KMS-11 (cell line): ENCODE measurements at regions not wholly inside any gene's neighbourhood (a gene's known extent, or its start where the extent isn't known, plus 50 kb on each side); places are given as distances from the start of the nearest gene placed in this dataset.

Source experiments
- H2AFZ ChIP-seq: fragments of 200-600 bp; sonication (generic); 2 replicates; pipeline ENCODE4 v1.6.1; 2016; ENCODE audit warnings: antibody characterized with exemption, mixed run types, low read depth
- H3K27ac ChIP-seq: fragments of 200-600 bp; sonication (generic); 2 replicates; pipeline ENCODE4 v1.6.1; 2016; ENCODE audit warnings: mild to moderate bottlenecking, mixed run types
- H3K27me3 ChIP-seq: fragments of 200-600 bp; sonication (generic); 2 replicates; pipeline ENCODE4 v1.6.1; 2017; ENCODE audit warnings: mild to moderate bottlenecking, low read depth, mixed run types, moderate library complexity; ENCODE audit not compliant: insufficient read depth
- H3K36me3 ChIP-seq: fragments of 200-600 bp; sonication (generic); 2 replicates; pipeline ENCODE4 v1.6.1; 2017; ENCODE audit warnings: mild to moderate bottlenecking, mixed run types; ENCODE audit not compliant: insufficient read depth
- H3K4me1 ChIP-seq: fragments of 200-600 bp; sonication (generic); 2 replicates; pipeline ENCODE4 v1.6.1; 2016; ENCODE audit warnings: mild to moderate bottlenecking, low read depth, mixed run types; ENCODE audit not compliant: poor library complexity, severe bottlenecking
- H3K4me2 ChIP-seq: fragments of 200-600 bp; sonication (generic); 2 replicates; pipeline ENCODE4 v1.7.0; 2016; ENCODE audit warnings: mild to moderate bottlenecking, mixed run types
- H3K4me3 ChIP-seq: fragments of 200-600 bp; sonication (generic); IDR thresholded peaks from 2 replicates; pipeline ENCODE4 v1.6.1; 2017; ENCODE audit warnings: low read depth, low read length, mixed read lengths; ENCODE audit not compliant: insufficient read depth
- H3K79me2 ChIP-seq: fragments of 200-600 bp; sonication (generic); 2 replicates; pipeline ENCODE4 v1.6.1; 2016; ENCODE audit warnings: low read depth, mixed run types; ENCODE audit not compliant: insufficient read depth
- H3K9ac ChIP-seq: fragments of 200-600 bp; sonication (generic); 2 replicates; pipeline ENCODE4 v1.6.1; 2016; ENCODE audit warnings: mild to moderate bottlenecking, mixed run types
- H4K20me1 ChIP-seq: fragments of 200-600 bp; sonication (generic); 2 replicates; pipeline ENCODE4 v1.6.1; 2016; ENCODE audit warnings: mild to moderate bottlenecking, mixed run types; ENCODE audit not compliant: insufficient read depth
- CTCF ChIP-seq: fragments of 200-600 bp; sonication (generic); conservative IDR thresholded peaks from 2 replicates; pipeline ENCODE4 v1.6.1; 2017; ENCODE audit warnings: low read depth, mild to moderate bottlenecking, antibody characterized with exemption, low read length, moderate library complexity, mixed read lengths

- no peaks in the 10 kb centered on the region for H3K27me3 ChIP-seq
- H3K4me2 ChIP-seq: no peak overlapping the region
- H3K4me3 ChIP-seq: no peak overlapping the region
- TF ChIP-seq CTCF: no peak
- H3K36me3 ChIP-seq: no peaks in the 10 kb centered on the region
- no peaks in the 10 kb centered on the region for H3K4me1 ChIP-seq
- H4K20me1 ChIP-seq: no peaks in the 10 kb centered on the region
- no peak overlapping the region for H3K27ac ChIP-seq
- H2AFZ ChIP-seq: no peak overlapping the region
- no peak overlapping the region for H3K9ac ChIP-seq
- no peaks in the 10 kb centered on the region for H3K79me2 ChIP-seq
Observed at GRCh38 chr14:37663498-37663897, 68.1 kb downstream of the TTC6 start.

GRCh38 chr14:37665479-37665878, 70.0 kb downstream of the TTC6 start:
- Histone ChIP-seq H3K27ac (no peak overlapping the region), H3K4me1 (no peaks in the 10 kb centered on the region), H3K36me3 (no peaks in the 10 kb centered on the region), H4K20me1 (no peaks in the 10 kb centered on the region), H3K27me3 (no peaks in the 10 kb centered on the region), H3K4me3 (no peak overlapping the region), H3K9ac (no peak overlapping the region), H3K4me2 (no peak overlapping the region), H3K79me2 (no peaks in the 10 kb centered on the region), H2AFZ (no peak overlapping the region)
- no peak for TF ChIP-seq CTCF

DNA sequence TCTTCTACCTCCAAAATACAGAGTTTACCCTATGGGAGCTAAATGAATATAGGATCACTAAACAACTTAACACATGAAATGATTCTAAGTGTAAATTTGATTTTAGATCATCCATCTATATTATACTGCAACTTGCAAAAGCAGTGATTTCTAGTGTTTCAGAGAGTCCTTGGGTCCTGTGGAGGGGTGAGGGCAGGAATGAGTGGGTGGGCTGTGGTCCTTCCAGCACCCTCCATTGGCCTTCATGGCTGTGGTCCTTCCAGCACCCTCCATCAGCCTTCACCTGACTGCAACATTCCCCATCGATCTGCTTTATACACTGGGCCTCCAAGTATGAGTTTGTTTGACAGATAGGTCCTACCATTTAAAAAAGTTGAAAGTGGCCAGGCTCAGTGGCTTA, 70.5 kb downstream of the TTC6 start:
- no peak overlapping the region for H3K27ac ChIP-seq
- H3K36me3 ChIP-seq: no peaks in the 10 kb centered on the region
- no peak overlapping the region for H2AFZ ChIP-seq
- H3K4me3 ChIP-seq: no peak overlapping the region
- no peak overlapping the region for H3K9ac ChIP-seq
- H4K20me1 ChIP-seq: no peaks in the 10 kb centered on the region
- no peaks in the 10 kb centered on the region for H3K79me2 ChIP-seq
- TF ChIP-seq CTCF: no peak
- H3K27me3 ChIP-seq: no peaks in the 10 kb centered on the region
- H3K4me1 ChIP-seq: no peaks in the 10 kb centered on the region
- no peak overlapping the region for H3K4me2 ChIP-seq

DNA sequence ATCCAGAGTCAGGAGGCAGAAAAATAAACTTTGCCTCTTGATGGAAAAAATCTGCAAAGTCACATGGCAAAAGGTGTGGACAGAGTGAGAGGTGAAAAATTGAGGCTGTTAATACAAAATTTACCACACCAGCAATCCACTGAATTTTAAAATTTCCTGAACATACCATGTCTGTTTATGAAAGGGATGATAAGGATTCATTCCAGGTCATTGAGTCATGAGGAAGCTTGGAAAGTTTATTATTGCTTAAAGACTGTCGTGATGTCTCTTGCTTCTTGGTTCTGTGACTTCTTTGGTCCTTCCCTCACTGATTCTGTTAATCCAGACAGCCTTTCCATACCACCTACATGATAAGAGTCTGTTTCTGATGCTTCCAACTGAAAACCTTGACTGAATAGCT, 73.2 kb downstream of the TTC6 start:
- TF ChIP-seq CTCF: no peak
- Histone ChIP-seq H2AFZ (no peak overlapping the region), H3K79me2 (no peaks in the 10 kb centered on the region), H3K4me3 (no peak overlapping the region), H4K20me1 (no peaks in the 10 kb centered on the region), H3K9ac (no peak overlapping the region), H3K4me1 (no peaks in the 10 kb centered on the region), H3K36me3 (no peaks in the 10 kb centered on the region), H3K4me2 (no peak overlapping the region), H3K27me3 (no peaks in the 10 kb centered on the region), H3K27ac (no peak overlapping the region)

GRCh38 chr14:37669242-37669641, 73.8 kb downstream of the TTC6 start:
- Histone ChIP-seq H4K20me1 (no peaks in the 10 kb centered on the region), H3K27ac (no peak overlapping the region), H3K9ac (no peak overlapping the region), H3K4me1 (no peaks in the 10 kb centered on the region), H3K4me3 (no peak overlapping the region), H3K4me2 (no peak overlapping the region), H2AFZ (no peak overlapping the region), H3K36me3 (no peaks in the 10 kb centered on the region), H3K27me3 (no peaks in the 10 kb centered on the region), H3K79me2 (no peaks in the 10 kb centered on the region)
- TF ChIP-seq CTCF: no peak
